GM19438 (cell line): ENCODE measurements at regions not wholly inside any gene's neighbourhood (a gene's known extent, or its start where the extent isn't known, plus 50 kb on each side); places are given as distances from the start of the nearest gene placed in this dataset.

ENCODE experiments used
- ATAC-seq: cut with Tn5 transposase; IDR thresholded peaks from one replicate; pipeline ENCODE4 v1.9.1; 2021; ENCODE audit warnings: low read depth; ENCODE audit not compliant: unreplicated experiment

GRCh38 chr10:125226005-125226404 is 65.6 kb upstream of the CTBP2 start:
- no peak for ATAC-seq

GRCh38 chr10:125225051-125225450 is 64.7 kb upstream of the CTBP2 start:
- ATAC-seq: no peak

GRCh38 chr10:125222515-125223308 is 62.3 kb upstream of the CTBP2 start:
- ATAC-seq: no peak

- no peak for ATAC-seq
Measured at GRCh38 chr10:125221716-125222115, 61.4 kb upstream of the CTBP2 start.

- no peak for ATAC-seq
Measured at GRCh38 chr10:125219776-125220175, 59.4 kb upstream of the CTBP2 start.

- no peak for ATAC-seq
Measured at GRCh38 chr10:125218967-125219366, 58.6 kb upstream of the CTBP2 start.

- ATAC-seq: no peak
Measured at GRCh38 chr10:125217990-125218675, 57.8 kb upstream of the CTBP2 start.

- no peak for ATAC-seq
Measured at GRCh38 chr10:125216861-125217260, 56.5 kb upstream of the CTBP2 start.

GRCh38 chr10:125216309-125216708 is 55.9 kb upstream of the CTBP2 start:
- ATAC-seq: no peak

GRCh38 chr10:125214283-125214570 is 53.9 kb upstream of the CTBP2 start:
- ATAC-seq: no peak

GRCh38 chr10:125213541-125214282 is 53.3 kb upstream of the CTBP2 start:
- no peak for ATAC-seq

GRCh38 chr10:125212150-125212809 is 51.9 kb upstream of the CTBP2 start:
- no peak for ATAC-seq
